ENCODE measurements at regions not wholly inside any gene's neighbourhood (a gene's known extent, or its start where the extent isn't known, plus 50 kb on each side); places are given as distances from the start of the nearest gene placed in this dataset.

GRCh38 chr10:4699950-4700730 lies 125.9 kb upstream of the AKR1E2 start:
- BruUV-seq (replicated peaks), result no TSS peak
- ChIA-PET CTCF (interaction anchor here (1.0 to 1.2 kb wide), 3 partner anchors 8 to 203 kb away, joined by 3 read pairs; no protein-coding TSS in a partner anchor), POLR2A (interaction anchor here (0.6 to 0.8 kb wide), 3 partner anchors 48 to 849 kb away, joined by 3 to 10 read pairs (median 5); no protein-coding TSS in a partner anchor)
- intact Hi-C loops (cut with micrococcal nuclease) (no loop called here), dilution Hi-C loops (cut with MboI; ENCODE audit: extremely low pct_ligation_motif_present, low sequenced_read_pairs) (no loop called here)
- no peaks in the 10 kb centered on the region for H4K20me1 ChIP-seq (replicated peaks; ENCODE audit: control insufficient read depth, extremely low read depth, insufficient read depth, low read length)
- H3K9me3 ChIP-seq (replicated peaks; ENCODE audit: control insufficient read depth, insufficient read depth, low read length), result no peaks in the 10 kb centered on the region
- H3K27me3 ChIP-seq (ENCODE audit: control insufficient read depth in 2 of 2, insufficient read depth in 2 of 2, low read length in 2 of 2), result no peaks in the 10 kb centered on the region
- TF ChIP-seq, protein P1, sequence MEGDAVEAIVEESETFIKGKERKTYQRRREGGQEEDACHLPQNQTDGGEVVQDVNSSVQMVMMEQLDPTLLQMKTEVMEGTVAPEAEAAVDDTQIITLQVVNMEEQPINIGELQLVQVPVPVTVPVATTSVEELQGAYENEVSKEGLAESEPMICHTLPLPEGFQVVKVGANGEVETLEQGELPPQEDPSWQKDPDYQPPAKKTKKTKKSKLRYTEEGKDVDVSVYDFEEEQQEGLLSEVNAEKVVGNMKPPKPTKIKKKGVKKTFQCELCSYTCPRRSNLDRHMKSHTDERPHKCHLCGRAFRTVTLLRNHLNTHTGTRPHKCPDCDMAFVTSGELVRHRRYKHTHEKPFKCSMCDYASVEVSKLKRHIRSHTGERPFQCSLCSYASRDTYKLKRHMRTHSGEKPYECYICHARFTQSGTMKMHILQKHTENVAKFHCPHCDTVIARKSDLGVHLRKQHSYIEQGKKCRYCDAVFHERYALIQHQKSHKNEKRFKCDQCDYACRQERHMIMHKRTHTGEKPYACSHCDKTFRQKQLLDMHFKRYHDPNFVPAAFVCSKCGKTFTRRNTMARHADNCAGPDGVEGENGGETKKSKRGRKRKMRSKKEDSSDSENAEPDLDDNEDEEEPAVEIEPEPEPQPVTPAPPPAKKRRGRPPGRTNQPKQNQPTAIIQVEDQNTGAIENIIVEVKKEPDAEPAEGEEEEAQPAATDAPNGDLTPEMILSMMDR (IDR thresholded peaks at IDR 0.05; ENCODE audit: extremely low read depth in 1 of 2, insufficient read depth in 1 of 2, low read depth in 1 of 2, low read length in 2 of 2), result no peak
- TF ChIP-seq POLR2A (IDR thresholded peaks at IDR 0.05; ENCODE audit: low read depth, low read length), result no peak
- TF ChIP-seq MYC (IDR thresholded peaks at IDR 0.05; ENCODE audit: low read depth, low read length), result no peak
- TF ChIP-seq JUN (IDR thresholded peaks at IDR 0.05; ENCODE audit: borderline replicate concordance, insufficient read depth, insufficient read length, low read depth), result no peak
- TF ChIP-seq, protein P2, sequence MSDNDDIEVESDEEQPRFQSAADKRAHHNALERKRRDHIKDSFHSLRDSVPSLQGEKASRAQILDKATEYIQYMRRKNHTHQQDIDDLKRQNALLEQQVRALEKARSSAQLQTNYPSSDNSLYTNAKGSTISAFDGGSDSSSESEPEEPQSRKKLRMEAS (IDR thresholded peaks at IDR 0.05; ENCODE audit: insufficient read depth, insufficient read length), result no peak
- TF ChIP-seq POLR2AphosphoS5 (IDR thresholded peaks at IDR 0.05; ENCODE audit: insufficient read depth, low read depth, low read length), result no peak
- no peak for TF ChIP-seq FOS (IDR thresholded peaks at IDR 0.05; ENCODE audit: borderline replicate concordance, insufficient read depth, low read length)
- no peak overlapping the region for H3K4me3 ChIP-seq (replicated peaks in 1 of 3; ENCODE audit: insufficient read depth in 1 of 3, low read depth in 1 of 3, low read length in 3 of 3)
- no peaks in the 10 kb centered on the region for H3K79me2 ChIP-seq (ENCODE audit: control insufficient read depth, insufficient read depth, low read length)
- DNase-seq (ENCODE audit: low read depth, low spot score) (no peak), FAIRE-seq (no peak)
- no peaks in the 10 kb centered on the region for H3K9me1 ChIP-seq (replicated peaks; ENCODE audit: control insufficient read depth, extremely low read depth, insufficient read depth, low read length)
- H3K9ac ChIP-seq (replicated peaks; ENCODE audit: extremely low read depth, insufficient read depth, low read length), result no peak overlapping the region
- H3K36me3 ChIP-seq (ENCODE audit: control insufficient read depth in 2 of 2, extremely low read depth in 1 of 2, insufficient read depth in 2 of 2, low read length in 2 of 2), result no peaks in the 10 kb centered on the region
- no peak overlapping the region for H3K4me2 ChIP-seq (ENCODE audit: insufficient read depth, low read length)
- H3K27ac ChIP-seq (ENCODE audit: insufficient read depth, low read depth, low read length), result no peak overlapping the region
- H2AFZ ChIP-seq (ENCODE audit: low read depth, low read length), result no peak overlapping the region
- peaks cover 33% of the 10 kb centered on the region for H3K4me1 ChIP-seq (ENCODE audit: control insufficient read depth, extremely low read depth, insufficient read depth, low read length)
